ENCODE measurements at regions not wholly inside any gene's neighbourhood (a gene's known extent, or its start where the extent isn't known, plus 50 kb on each side); places are given as distances from the start of the nearest gene placed in this dataset.
"Not testable (repeated sequence)": the region's sequence is repeated elsewhere in the genome, so short reads cannot be mapped to it uniquely, and the experiment has no call there.

DNA sequence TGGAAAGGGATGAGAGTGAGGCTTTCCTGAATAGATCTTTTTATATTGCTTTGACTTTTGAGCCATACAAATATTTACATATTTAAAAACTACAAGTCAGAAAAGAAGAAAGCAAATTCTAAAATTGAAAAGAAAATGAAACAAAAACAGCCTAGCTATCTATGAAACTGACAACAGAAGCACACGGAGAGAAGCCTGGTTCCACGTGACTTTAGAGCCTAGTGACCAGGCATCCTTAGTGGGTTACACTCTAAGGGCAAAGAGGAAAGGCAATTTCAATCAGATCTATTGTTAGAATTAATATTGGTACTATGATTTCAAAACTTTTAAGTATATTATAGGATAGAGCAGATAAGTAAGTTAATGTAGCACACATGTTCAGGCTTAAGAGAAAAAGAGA, 185.0 kb downstream of the KLRB1 start:
- TF ChIP-seq PAX8 (CRISPR knock-in tag; IDR thresholded peaks at IDR 0.05; ENCODE audit: borderline replicate concordance); RNF2 (conservative IDR thresholded peaks at IDR 0.05; ENCODE audit: low read depth); POLR2AphosphoS5 (IDR thresholded peaks at IDR 0.05; ENCODE audit: low read depth, low read length): not testable (repeated sequence)
- TF ChIP-seq, protein P1, sequence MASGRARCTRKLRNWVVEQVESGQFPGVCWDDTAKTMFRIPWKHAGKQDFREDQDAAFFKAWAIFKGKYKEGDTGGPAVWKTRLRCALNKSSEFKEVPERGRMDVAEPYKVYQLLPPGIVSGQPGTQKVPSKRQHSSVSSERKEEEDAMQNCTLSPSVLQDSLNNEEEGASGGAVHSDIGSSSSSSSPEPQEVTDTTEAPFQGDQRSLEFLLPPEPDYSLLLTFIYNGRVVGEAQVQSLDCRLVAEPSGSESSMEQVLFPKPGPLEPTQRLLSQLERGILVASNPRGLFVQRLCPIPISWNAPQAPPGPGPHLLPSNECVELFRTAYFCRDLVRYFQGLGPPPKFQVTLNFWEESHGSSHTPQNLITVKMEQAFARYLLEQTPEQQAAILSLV (CRISPR knock-in tag; IDR thresholded peaks at IDR 0.05; ENCODE audit: borderline replicate concordance) = not testable (repeated sequence)
- TF ChIP-seq, protein P2, sequence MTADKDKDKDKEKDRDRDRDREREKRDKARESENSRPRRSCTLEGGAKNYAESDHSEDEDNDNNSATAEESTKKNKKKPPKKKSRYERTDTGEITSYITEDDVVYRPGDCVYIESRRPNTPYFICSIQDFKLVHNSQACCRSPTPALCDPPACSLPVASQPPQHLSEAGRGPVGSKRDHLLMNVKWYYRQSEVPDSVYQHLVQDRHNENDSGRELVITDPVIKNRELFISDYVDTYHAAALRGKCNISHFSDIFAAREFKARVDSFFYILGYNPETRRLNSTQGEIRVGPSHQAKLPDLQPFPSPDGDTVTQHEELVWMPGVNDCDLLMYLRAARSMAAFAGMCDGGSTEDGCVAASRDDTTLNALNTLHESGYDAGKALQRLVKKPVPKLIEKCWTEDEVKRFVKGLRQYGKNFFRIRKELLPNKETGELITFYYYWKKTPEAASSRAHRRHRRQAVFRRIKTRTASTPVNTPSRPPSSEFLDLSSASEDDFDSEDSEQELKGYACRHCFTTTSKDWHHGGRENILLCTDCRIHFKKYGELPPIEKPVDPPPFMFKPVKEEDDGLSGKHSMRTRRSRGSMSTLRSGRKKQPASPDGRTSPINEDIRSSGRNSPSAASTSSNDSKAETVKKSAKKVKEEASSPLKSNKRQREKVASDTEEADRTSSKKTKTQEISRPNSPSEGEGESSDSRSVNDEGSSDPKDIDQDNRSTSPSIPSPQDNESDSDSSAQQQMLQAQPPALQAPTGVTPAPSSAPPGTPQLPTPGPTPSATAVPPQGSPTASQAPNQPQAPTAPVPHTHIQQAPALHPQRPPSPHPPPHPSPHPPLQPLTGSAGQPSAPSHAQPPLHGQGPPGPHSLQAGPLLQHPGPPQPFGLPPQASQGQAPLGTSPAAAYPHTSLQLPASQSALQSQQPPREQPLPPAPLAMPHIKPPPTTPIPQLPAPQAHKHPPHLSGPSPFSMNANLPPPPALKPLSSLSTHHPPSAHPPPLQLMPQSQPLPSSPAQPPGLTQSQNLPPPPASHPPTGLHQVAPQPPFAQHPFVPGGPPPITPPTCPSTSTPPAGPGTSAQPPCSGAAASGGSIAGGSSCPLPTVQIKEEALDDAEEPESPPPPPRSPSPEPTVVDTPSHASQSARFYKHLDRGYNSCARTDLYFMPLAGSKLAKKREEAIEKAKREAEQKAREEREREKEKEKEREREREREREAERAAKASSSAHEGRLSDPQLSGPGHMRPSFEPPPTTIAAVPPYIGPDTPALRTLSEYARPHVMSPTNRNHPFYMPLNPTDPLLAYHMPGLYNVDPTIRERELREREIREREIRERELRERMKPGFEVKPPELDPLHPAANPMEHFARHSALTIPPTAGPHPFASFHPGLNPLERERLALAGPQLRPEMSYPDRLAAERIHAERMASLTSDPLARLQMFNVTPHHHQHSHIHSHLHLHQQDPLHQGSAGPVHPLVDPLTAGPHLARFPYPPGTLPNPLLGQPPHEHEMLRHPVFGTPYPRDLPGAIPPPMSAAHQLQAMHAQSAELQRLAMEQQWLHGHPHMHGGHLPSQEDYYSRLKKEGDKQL (CRISPR knock-in tag; IDR thresholded peaks at IDR 0.05; ENCODE audit: low read depth) = not testable (repeated sequence)
- TF ChIP-seq, protein P3, sequence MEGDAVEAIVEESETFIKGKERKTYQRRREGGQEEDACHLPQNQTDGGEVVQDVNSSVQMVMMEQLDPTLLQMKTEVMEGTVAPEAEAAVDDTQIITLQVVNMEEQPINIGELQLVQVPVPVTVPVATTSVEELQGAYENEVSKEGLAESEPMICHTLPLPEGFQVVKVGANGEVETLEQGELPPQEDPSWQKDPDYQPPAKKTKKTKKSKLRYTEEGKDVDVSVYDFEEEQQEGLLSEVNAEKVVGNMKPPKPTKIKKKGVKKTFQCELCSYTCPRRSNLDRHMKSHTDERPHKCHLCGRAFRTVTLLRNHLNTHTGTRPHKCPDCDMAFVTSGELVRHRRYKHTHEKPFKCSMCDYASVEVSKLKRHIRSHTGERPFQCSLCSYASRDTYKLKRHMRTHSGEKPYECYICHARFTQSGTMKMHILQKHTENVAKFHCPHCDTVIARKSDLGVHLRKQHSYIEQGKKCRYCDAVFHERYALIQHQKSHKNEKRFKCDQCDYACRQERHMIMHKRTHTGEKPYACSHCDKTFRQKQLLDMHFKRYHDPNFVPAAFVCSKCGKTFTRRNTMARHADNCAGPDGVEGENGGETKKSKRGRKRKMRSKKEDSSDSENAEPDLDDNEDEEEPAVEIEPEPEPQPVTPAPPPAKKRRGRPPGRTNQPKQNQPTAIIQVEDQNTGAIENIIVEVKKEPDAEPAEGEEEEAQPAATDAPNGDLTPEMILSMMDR (CRISPR knock-in tag; IDR thresholded peaks at IDR 0.05) = not testable (repeated sequence)
